ENCODE measurements at regions not wholly inside any gene's neighbourhood (a gene's known extent, or its start where the extent isn't known, plus 50 kb on each side); places are given as distances from the start of the nearest gene placed in this dataset.
A peak's percentile ranks its signal among the peaks of the same experiment; 100 is the strongest.

- H3K4me3 ChIP-seq (ENCODE audit: low read length) = no peak overlapping the region
- H3K27me3 ChIP-seq (ENCODE audit: low read depth, low read length) = no peaks in the 10 kb centered on the region
- H4K20me1 ChIP-seq (ENCODE audit: insufficient read depth, low read length) = no peaks in the 10 kb centered on the region
- no peak overlapping the region for H3K27ac ChIP-seq (ENCODE audit: low read length)
- no peak overlapping the region for H3K9ac ChIP-seq (ENCODE audit: low read length)
- H2AFZ ChIP-seq (ENCODE audit: low read depth, low read length) = no peak overlapping the region
- H3K36me3 ChIP-seq (replicated peaks; ENCODE audit: low read depth, low read length) = no peaks in the 10 kb centered on the region
- H3K79me2 ChIP-seq (ENCODE audit: low read length) = no peaks in the 10 kb centered on the region
- TF ChIP-seq, protein P1, sequence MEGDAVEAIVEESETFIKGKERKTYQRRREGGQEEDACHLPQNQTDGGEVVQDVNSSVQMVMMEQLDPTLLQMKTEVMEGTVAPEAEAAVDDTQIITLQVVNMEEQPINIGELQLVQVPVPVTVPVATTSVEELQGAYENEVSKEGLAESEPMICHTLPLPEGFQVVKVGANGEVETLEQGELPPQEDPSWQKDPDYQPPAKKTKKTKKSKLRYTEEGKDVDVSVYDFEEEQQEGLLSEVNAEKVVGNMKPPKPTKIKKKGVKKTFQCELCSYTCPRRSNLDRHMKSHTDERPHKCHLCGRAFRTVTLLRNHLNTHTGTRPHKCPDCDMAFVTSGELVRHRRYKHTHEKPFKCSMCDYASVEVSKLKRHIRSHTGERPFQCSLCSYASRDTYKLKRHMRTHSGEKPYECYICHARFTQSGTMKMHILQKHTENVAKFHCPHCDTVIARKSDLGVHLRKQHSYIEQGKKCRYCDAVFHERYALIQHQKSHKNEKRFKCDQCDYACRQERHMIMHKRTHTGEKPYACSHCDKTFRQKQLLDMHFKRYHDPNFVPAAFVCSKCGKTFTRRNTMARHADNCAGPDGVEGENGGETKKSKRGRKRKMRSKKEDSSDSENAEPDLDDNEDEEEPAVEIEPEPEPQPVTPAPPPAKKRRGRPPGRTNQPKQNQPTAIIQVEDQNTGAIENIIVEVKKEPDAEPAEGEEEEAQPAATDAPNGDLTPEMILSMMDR (IDR thresholded peaks at IDR 0.05; ENCODE audit: low read depth, low read length) = no peak
- TF ChIP-seq EZH2phosphoT487 (IDR thresholded peaks at IDR 0.05; ENCODE audit: low read depth) = no peak
- no peaks in the 10 kb centered on the region for H3K4me1 ChIP-seq (ENCODE audit: low read length)
- no peak overlapping the region for H3K4me2 ChIP-seq (ENCODE audit: low read length)
- H3K9me3 ChIP-seq (ENCODE audit: insufficient read depth, low read length) = no peaks in the 10 kb centered on the region
These were observed 904.5 kb downstream of the SLITRK6 start for GRCh38 chr13:84894749-84895148.

DNA sequence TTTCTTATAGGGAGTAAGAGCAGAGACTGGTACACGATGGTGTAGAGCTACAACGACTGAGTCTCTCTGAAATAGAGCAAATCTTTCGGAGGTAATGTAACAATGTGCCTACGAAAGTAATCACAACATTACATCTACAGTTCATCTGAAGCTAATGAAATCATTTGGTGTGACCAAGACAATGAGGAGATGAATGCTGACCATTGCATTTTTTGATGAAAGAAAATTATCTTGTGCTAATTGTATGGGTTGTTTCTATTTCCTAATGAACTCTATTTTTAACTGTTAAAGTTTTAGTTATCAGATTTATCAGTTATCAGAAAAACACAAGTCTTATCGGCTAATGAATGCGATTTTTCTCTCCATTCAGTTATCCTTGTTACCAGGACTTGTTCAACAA, 913.4 kb downstream of the SLITRK6 start:
- Histone ChIP-seq H3K4me2 (ENCODE audit: low read length) (no peak overlapping the region), H3K4me3 (ENCODE audit: low read length) (no peak overlapping the region), H3K27ac (ENCODE audit: low read length) (no peak overlapping the region), H3K79me2 (ENCODE audit: low read length) (no peaks in the 10 kb centered on the region), H3K4me1 (ENCODE audit: low read length) (no peaks in the 10 kb centered on the region), H3K36me3 (replicated peaks; ENCODE audit: low read depth, low read length) (no peaks in the 10 kb centered on the region), H3K9me3 (ENCODE audit: insufficient read depth, low read length) (no peaks in the 10 kb centered on the region), H4K20me1 (ENCODE audit: insufficient read depth, low read length) (no peaks in the 10 kb centered on the region), H3K9ac (ENCODE audit: low read length) (no peak overlapping the region), H3K27me3 (ENCODE audit: low read depth, low read length) (no peaks in the 10 kb centered on the region), H2AFZ (ENCODE audit: low read depth, low read length) (no peak overlapping the region)
- TF ChIP-seq, protein P1 (IDR thresholded peaks at IDR 0.05; ENCODE audit: low read depth, low read length) = no peak
- no peak for TF ChIP-seq EZH2phosphoT487 (IDR thresholded peaks at IDR 0.05; ENCODE audit: low read depth)

DNA sequence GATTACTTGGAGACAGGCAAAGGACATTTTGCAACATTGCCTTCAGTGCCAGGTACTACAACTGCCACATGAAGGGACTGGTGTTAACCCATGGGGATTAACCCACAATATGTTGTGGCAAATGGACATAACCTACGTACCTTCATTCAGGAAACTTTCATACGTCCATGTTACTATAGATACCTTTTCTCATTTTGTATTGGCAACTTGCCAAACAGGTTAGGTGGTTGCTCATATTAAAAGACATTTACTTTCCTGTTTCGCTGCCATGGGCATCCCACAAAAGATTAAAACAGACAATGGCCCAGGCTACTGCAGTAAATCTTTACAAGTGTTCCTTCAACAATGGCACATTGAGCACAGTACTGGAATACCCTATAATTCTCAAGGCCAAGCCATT, 925.3 kb downstream of the SLITRK6 start:
- TF ChIP-seq EZH2phosphoT487 (IDR thresholded peaks at IDR 0.05; ENCODE audit: low read depth) = no peak
- TF ChIP-seq, protein P1 (IDR thresholded peaks at IDR 0.05; ENCODE audit: low read depth, low read length) = no peak
- peaks cover 3% of the 10 kb centered on the region; the same call in 1 of the 2 replicates for H3K9me3 ChIP-seq (ENCODE audit: insufficient read depth, low read length)
- no peaks in the 10 kb centered on the region for H3K36me3 ChIP-seq (replicated peaks; ENCODE audit: low read depth, low read length)
- H4K20me1 ChIP-seq (ENCODE audit: insufficient read depth, low read length) = no peaks in the 10 kb centered on the region
- H2AFZ ChIP-seq (ENCODE audit: low read depth, low read length) = no peak overlapping the region
- no peaks in the 10 kb centered on the region for H3K27me3 ChIP-seq (ENCODE audit: low read depth, low read length)
- H3K79me2 ChIP-seq (ENCODE audit: low read length) = no peaks in the 10 kb centered on the region
- no peak overlapping the region for H3K4me3 ChIP-seq (ENCODE audit: low read length)
- peaks cover 2% of the 10 kb centered on the region; the same call in 1 of the 2 replicates for H3K4me1 ChIP-seq (ENCODE audit: low read length)
- H3K4me2 ChIP-seq (ENCODE audit: low read length) = no peak overlapping the region
- no peak overlapping the region for H3K27ac ChIP-seq (ENCODE audit: low read length)
- no peak overlapping the region for H3K9ac ChIP-seq (ENCODE audit: low read length)

DNA sequence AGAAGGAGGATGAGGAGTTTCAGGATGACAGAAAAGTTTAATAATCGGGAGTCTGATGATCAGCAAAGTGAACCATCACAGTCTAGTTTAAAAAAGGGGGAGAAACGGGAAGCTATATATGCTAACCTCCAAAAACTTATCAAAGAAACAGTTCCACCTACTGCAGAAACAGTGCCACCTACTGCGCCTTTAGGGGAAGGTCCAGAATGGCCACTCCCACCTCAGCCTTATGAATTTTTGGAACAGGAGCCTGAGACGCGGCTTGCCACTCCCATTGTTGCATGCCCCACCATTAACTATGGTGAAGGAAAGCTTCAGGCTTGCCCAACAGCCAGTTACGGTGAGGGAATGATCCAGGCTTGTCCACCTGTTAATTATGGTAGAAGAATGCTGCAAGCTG, 929.0 kb downstream of the SLITRK6 start:
- no peaks in the 10 kb centered on the region for H3K9me3 ChIP-seq (ENCODE audit: insufficient read depth, low read length)
- no peaks in the 10 kb centered on the region for H3K36me3 ChIP-seq (replicated peaks; ENCODE audit: low read depth, low read length)
- H3K9ac ChIP-seq (ENCODE audit: low read length) = no peak overlapping the region
- no peaks in the 10 kb centered on the region for H4K20me1 ChIP-seq (ENCODE audit: insufficient read depth, low read length)
- H3K4me2 ChIP-seq (ENCODE audit: low read length) = peak overlapping the region; percentile 48
- H3K27me3 ChIP-seq (ENCODE audit: low read depth, low read length) = no peaks in the 10 kb centered on the region
- no peak for TF ChIP-seq EZH2phosphoT487 (IDR thresholded peaks at IDR 0.05; ENCODE audit: low read depth)
- TF ChIP-seq, protein P1 (IDR thresholded peaks at IDR 0.05; ENCODE audit: low read depth, low read length) = peak; percentile 65
- H2AFZ ChIP-seq (ENCODE audit: low read depth, low read length) = peak overlapping the region; percentile 77
- H3K79me2 ChIP-seq (ENCODE audit: low read length) = no peaks in the 10 kb centered on the region
- peaks cover 2% of the 10 kb centered on the region; the same call in 1 of the 2 replicates for H3K4me1 ChIP-seq (ENCODE audit: low read length)
- H3K4me3 ChIP-seq (ENCODE audit: low read length) = peak overlapping the region; percentile 45
- no peak overlapping the region for H3K27ac ChIP-seq (ENCODE audit: low read length)
